ENCODE measurements at regions not wholly inside any gene's neighbourhood (a gene's known extent, or its start where the extent isn't known, plus 50 kb on each side); places are given as distances from the start of the nearest gene placed in this dataset.

DNA sequence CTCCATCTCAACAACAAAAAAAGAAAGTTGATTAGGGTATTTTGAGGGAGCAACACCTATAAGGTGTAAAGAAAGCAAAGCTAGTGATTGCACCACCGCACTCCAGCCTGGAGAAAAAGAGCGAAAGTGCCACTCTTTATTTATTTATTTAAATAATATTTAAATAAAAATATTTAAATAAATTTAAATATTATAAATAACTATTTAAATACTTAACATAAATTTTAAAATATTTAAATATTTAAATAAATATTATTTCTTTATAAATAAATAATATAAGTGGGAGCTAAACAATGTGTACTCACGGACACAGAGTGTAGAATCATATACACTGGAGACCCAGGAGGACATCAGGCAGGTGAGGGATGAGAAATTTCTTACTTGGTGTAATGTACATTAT is 64.4 kb upstream of the TRIO start (continued):
- TF ChIP-seq, protein P1, sequence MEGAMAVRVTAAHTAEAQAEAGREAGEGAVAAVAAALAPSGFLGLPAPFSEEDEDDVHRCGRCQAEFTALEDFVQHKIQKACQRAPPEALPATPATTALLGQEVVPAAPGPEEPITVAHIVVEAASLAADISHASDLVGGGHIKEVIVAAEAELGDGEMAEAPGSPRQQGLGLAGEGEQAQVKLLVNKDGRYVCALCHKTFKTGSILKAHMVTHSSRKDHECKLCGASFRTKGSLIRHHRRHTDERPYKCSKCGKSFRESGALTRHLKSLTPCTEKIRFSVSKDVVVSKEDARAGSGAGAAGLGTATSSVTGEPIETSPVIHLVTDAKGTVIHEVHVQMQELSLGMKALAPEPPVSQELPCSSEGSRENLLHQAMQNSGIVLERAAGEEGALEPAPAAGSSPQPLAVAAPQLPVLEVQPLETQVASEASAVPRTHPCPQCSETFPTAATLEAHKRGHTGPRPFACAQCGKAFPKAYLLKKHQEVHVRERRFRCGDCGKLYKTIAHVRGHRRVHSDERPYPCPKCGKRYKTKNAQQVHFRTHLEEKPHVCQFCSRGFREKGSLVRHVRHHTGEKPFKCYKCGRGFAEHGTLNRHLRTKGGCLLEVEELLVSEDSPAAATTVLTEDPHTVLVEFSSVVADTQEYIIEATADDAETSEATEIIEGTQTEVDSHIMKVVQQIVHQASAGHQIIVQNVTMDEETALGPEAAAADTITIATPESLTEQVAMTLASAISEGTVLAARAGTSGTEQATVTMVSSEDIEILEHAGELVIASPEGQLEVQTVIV (IDR thresholded peaks at IDR 0.05; ENCODE audit: borderline replicate concordance, partially characterized antibody) = no peak
- TF ChIP-seq, protein P2, sequence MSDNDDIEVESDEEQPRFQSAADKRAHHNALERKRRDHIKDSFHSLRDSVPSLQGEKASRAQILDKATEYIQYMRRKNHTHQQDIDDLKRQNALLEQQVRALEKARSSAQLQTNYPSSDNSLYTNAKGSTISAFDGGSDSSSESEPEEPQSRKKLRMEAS (IDR thresholded peaks at IDR 0.05; ENCODE audit: low read depth, low read length) = no peak
- no peak for TF ChIP-seq PML (IDR thresholded peaks at IDR 0.05; ENCODE audit: low read length)
- no peak for TF ChIP-seq RELA (IDR thresholded peaks at IDR 0.05; ENCODE audit: borderline replicate concordance, partially characterized antibody)
- no peak for TF ChIP-seq ZNF384 (IDR thresholded peaks at IDR 0.05; ENCODE audit: borderline replicate concordance, low read depth, low read length)
- TF ChIP-seq, protein P3, sequence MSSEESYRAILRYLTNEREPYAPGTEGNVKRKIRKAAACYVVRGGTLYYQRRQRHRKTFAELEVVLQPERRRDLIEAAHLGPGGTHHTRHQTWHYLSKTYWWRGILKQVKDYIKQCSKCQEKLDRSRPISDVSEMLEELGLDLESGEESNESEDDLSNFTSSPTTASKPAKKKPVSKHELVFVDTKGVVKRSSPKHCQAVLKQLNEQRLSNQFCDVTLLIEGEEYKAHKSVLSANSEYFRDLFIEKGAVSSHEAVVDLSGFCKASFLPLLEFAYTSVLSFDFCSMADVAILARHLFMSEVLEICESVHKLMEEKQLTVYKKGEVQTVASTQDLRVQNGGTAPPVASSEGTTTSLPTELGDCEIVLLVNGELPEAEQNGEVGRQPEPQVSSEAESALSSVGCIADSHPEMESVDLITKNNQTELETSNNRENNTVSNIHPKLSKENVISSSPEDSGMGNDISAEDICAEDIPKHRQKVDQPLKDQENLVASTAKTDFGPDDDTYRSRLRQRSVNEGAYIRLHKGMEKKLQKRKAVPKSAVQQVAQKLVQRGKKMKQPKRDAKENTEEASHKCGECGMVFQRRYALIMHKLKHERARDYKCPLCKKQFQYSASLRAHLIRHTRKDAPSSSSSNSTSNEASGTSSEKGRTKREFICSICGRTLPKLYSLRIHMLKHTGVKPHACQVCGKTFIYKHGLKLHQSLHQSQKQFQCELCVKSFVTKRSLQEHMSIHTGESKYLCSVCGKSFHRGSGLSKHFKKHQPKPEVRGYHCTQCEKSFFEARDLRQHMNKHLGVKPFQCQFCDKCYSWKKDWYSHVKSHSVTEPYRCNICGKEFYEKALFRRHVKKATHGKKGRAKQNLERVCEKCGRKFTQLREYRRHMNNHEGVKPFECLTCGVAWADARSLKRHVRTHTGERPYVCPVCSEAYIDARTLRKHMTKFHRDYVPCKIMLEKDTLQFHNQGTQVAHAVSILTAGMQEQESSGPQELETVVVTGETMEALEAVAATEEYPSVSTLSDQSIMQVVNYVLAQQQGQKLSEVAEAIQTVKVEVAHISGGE (CRISPR knock-in tag; IDR thresholded peaks at IDR 0.05) = no peak
- TF ChIP-seq, protein P4, sequence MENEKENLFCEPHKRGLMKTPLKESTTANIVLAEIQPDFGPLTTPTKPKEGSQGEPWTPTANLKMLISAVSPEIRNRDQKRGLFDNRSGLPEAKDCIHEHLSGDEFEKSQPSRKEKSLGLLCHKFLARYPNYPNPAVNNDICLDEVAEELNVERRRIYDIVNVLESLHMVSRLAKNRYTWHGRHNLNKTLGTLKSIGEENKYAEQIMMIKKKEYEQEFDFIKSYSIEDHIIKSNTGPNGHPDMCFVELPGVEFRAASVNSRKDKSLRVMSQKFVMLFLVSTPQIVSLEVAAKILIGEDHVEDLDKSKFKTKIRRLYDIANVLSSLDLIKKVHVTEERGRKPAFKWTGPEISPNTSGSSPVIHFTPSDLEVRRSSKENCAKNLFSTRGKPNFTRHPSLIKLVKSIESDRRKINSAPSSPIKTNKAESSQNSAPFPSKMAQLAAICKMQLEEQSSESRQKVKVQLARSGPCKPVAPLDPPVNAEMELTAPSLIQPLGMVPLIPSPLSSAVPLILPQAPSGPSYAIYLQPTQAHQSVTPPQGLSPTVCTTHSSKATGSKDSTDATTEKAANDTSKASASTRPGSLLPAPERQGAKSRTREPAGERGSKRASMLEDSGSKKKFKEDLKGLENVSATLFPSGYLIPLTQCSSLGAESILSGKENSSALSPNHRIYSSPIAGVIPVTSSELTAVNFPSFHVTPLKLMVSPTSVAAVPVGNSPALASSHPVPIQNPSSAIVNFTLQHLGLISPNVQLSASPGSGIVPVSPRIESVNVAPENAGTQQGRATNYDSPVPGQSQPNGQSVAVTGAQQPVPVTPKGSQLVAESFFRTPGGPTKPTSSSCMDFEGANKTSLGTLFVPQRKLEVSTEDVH (IDR thresholded peaks at IDR 0.05; ENCODE audit: low read depth, partially characterized antibody) = no peak
- no peak for TF ChIP-seq NR2C2 (IDR thresholded peaks at IDR 0.05; ENCODE audit: borderline replicate concordance, control insufficient read depth, insufficient read length, low read depth)
- TF ChIP-seq, protein P5, sequence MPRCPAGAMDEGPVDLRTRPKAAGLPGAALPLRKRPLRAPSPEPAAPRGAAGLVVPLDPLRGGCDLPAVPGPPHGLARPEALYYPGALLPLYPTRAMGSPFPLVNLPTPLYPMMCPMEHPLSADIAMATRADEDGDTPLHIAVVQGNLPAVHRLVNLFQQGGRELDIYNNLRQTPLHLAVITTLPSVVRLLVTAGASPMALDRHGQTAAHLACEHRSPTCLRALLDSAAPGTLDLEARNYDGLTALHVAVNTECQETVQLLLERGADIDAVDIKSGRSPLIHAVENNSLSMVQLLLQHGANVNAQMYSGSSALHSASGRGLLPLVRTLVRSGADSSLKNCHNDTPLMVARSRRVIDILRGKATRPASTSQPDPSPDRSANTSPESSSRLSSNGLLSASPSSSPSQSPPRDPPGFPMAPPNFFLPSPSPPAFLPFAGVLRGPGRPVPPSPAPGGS (IDR thresholded peaks at IDR 0.05; ENCODE audit: borderline replicate concordance, insufficient read depth, low read depth, low read length, poor library complexity, severe bottlenecking) = no peak
- TF ChIP-seq, protein P6, sequence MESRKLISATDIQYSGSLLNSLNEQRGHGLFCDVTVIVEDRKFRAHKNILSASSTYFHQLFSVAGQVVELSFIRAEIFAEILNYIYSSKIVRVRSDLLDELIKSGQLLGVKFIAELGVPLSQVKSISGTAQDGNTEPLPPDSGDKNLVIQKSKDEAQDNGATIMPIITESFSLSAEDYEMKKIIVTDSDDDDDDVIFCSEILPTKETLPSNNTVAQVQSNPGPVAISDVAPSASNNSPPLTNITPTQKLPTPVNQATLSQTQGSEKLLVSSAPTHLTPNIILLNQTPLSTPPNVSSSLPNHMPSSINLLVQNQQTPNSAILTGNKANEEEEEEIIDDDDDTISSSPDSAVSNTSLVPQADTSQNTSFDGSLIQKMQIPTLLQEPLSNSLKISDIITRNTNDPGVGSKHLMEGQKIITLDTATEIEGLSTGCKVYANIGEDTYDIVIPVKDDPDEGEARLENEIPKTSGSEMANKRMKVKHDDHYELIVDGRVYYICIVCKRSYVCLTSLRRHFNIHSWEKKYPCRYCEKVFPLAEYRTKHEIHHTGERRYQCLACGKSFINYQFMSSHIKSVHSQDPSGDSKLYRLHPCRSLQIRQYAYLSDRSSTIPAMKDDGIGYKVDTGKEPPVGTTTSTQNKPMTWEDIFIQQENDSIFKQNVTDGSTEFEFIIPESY (IDR thresholded peaks at IDR 0.05) = no peak
- TF ChIP-seq, protein P7, sequence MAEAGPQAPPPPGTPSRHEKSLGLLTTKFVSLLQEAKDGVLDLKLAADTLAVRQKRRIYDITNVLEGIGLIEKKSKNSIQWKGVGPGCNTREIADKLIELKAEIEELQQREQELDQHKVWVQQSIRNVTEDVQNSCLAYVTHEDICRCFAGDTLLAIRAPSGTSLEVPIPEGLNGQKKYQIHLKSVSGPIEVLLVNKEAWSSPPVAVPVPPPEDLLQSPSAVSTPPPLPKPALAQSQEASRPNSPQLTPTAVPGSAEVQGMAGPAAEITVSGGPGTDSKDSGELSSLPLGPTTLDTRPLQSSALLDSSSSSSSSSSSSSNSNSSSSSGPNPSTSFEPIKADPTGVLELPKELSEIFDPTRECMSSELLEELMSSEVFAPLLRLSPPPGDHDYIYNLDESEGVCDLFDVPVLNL (IDR thresholded peaks at IDR 0.05; ENCODE audit: low read depth, low read length) = no peak
